Liver (tissue), 3 donors: ENCODE measurements at regions not wholly inside any gene's neighbourhood (a gene's known extent, or its start where the extent isn't known, plus 50 kb on each side); places are given as distances from the start of the nearest gene placed in this dataset.
"Not testable (repeated sequence)": the region's sequence is repeated elsewhere in the genome, so short reads cannot be mapped to it uniquely, and the experiment has no call there.

Experiments used
- CTCF ChIP-seq: fragments of 150-350 bp; IDR thresholded peaks from 2 replicates; pipeline ENCODE4 v1.5.1; 2017; ENCODE audit warnings: improper control_type of control experiment, low read depth, low read length; ENCODE audit not compliant: missing input control
- MAX ChIP-seq: IDR thresholded peaks from 2 replicates; pipeline ENCODE4 v1.6.1; 2016; ENCODE audit warnings: antibody characterized with exemption
- NR2F2 ChIP-seq: IDR thresholded peaks from 2 replicates; pipeline ENCODE4 v1.6.1; 2016; ENCODE audit warnings: antibody characterized with exemption
- RAD21 ChIP-seq, 2 donors: IDR thresholded peaks; 2 replicates each; pipeline ENCODE4 v1.6.1; 2016; ENCODE audit warnings: antibody characterized with exemption in 2 of 2, mild to moderate bottlenecking in 2 of 2
- REST ChIP-seq: IDR thresholded peaks from 2 replicates; pipeline ENCODE4 v1.6.1; 2016; ENCODE audit warnings: antibody characterized with exemption, mild to moderate bottlenecking
- SP1 ChIP-seq: IDR thresholded peaks from 2 replicates; pipeline ENCODE4 v1.6.1; 2018; ENCODE audit warnings: antibody characterized with exemption, mild to moderate bottlenecking
- YY1 ChIP-seq: IDR thresholded peaks from 2 replicates; pipeline ENCODE4 v1.6.1; 2016; ENCODE audit warnings: antibody characterized with exemption, mild to moderate bottlenecking
- donor health status: healthy.
- donor health status: healthy.

- TF ChIP-seq REST; CTCF; NR2F2; MAX; SP1; RAD21 (IDR thresholded peaks at IDR 0.05); YY1: not testable (repeated sequence)
Observed at GRCh38 chr16:88185406-88185805, 197.4 kb upstream of the ZNF469 start.
